ENCODE measurements at regions not wholly inside any gene's neighbourhood (a gene's known extent, or its start where the extent isn't known, plus 50 kb on each side); places are given as distances from the start of the nearest gene placed in this dataset.

DNA sequence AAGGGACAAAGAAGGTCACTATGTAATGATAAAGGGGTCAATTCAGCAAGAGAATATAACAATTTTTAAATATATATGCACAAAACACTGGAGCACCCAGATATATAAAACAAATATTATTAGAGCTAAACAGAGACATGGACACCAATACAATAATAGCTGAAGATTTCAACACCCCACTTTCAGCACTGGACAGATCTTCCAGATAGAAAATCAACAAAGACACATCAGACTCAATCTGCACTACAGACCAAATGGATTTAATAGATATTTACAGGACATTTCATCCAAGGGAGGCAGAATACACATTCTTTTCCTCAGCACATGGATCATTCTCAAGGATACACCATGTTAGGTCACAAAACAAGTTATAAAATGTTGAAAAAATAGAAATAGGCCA is 111.4 kb downstream of the SOX3 start:
- H3K79me2 ChIP-seq (ENCODE audit: insufficient read depth, low read length): no peaks in the 10 kb centered on the region
- no peaks in the 10 kb centered on the region for H3F3A ChIP-seq (ENCODE audit: insufficient read depth, low read length)
- H3K36me3 ChIP-seq (ENCODE audit: insufficient read depth, low read length): no peaks in the 10 kb centered on the region
- no peak overlapping the region for H3K4me2 ChIP-seq (ENCODE audit: low read length)
- no peaks in the 10 kb centered on the region for H4K20me1 ChIP-seq (ENCODE audit: insufficient read depth, low read length)
- H3K4me3 ChIP-seq (ENCODE audit: low read depth, low read length, poor library complexity, severe bottlenecking): no peak overlapping the region
- no peaks in the 10 kb centered on the region for H3K4me1 ChIP-seq (ENCODE audit: insufficient read depth, low read length, severe bottlenecking)
- no peaks in the 10 kb centered on the region for H3K27me3 ChIP-seq (ENCODE audit: insufficient read depth, low read length)
- no peak overlapping the region for H3K9ac ChIP-seq (ENCODE audit: low read length)
- no peak for TF ChIP-seq CTCF (IDR thresholded peaks at IDR 0.05; ENCODE audit: low read length)
- H3K9me2 ChIP-seq (ENCODE audit: low read depth, low read length): no peaks in the 10 kb centered on the region
- H2AFZ ChIP-seq (ENCODE audit: low read length): no peak overlapping the region
- H3K9me3 ChIP-seq (ENCODE audit: low read length): no peaks in the 10 kb centered on the region
- H3K27ac ChIP-seq (ENCODE audit: low read depth, low read length, poor library complexity, severe bottlenecking): no peak overlapping the region

DNA sequence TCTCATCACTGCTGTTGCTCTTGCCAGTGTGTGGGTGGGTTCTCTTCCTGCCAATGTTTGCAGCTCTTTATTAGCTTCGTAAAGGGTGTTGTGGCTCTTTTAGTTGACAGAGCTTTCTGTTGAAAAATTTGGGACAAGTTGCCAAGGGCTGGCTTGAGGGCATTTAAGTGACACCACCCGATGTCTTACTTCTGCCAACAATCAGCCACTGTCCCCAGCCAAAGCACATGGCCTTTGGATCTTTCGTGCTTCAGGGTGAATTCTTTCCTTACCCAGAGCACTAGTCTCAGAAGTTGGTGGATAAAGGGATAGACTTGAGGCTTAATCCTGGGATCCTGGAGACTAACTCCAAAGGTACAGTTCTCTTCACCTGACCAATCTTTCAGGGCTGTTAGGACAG is 113.6 kb downstream of the SOX3 start:
- Histone ChIP-seq H3K27me3 (ENCODE audit: insufficient read depth, low read length) (no peaks in the 10 kb centered on the region), H3K9me3 (ENCODE audit: low read length) (no peaks in the 10 kb centered on the region), H3K9ac (ENCODE audit: low read length) (no peak overlapping the region), H3K79me2 (ENCODE audit: insufficient read depth, low read length) (no peaks in the 10 kb centered on the region), H3K36me3 (ENCODE audit: insufficient read depth, low read length) (no peaks in the 10 kb centered on the region), H3K9me2 (ENCODE audit: low read depth, low read length) (no peaks in the 10 kb centered on the region), H3K27ac (ENCODE audit: low read depth, low read length, poor library complexity, severe bottlenecking) (no peak overlapping the region), H3K4me2 (ENCODE audit: low read length) (no peak overlapping the region), H4K20me1 (ENCODE audit: insufficient read depth, low read length) (no peaks in the 10 kb centered on the region), H2AFZ (ENCODE audit: low read length) (no peak overlapping the region), H3F3A (ENCODE audit: insufficient read depth, low read length) (no peaks in the 10 kb centered on the region), H3K4me1 (ENCODE audit: insufficient read depth, low read length, severe bottlenecking) (no peaks in the 10 kb centered on the region), H3K4me3 (ENCODE audit: low read depth, low read length, poor library complexity, severe bottlenecking) (no peak overlapping the region)
- TF ChIP-seq CTCF (IDR thresholded peaks at IDR 0.05; ENCODE audit: low read length) (no peak), EZH2 (IDR thresholded peaks at IDR 0.05; ENCODE audit: borderline replicate concordance, low read length) (no peak)

DNA sequence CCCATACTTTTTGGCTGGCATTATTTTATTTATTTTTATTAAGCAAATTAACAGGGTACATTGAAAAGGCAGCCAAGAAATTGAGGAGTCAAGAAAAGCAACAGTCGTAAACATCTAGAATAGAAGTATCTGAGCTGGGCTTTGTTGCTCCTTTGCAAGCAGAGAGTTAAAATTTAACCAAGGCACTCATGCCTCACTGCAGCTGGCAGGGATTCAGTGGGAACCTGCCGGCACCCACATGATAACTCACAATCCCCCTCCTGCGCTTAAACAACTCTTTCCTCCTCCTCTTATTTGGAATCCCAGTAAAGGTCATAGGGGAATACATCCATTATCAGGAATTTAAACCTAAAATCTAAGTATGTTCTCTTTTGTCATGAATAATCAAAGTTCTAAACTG is 115.5 kb downstream of the SOX3 start:
- no peak for TF ChIP-seq CTCF (IDR thresholded peaks at IDR 0.05; ENCODE audit: low read length)
- no peak for TF ChIP-seq EZH2 (IDR thresholded peaks at IDR 0.05; ENCODE audit: borderline replicate concordance, low read length)
- no peak overlapping the region for H3K4me3 ChIP-seq (ENCODE audit: low read depth, low read length, poor library complexity, severe bottlenecking)
- H3F3A ChIP-seq (ENCODE audit: insufficient read depth, low read length): no peaks in the 10 kb centered on the region
- H3K9me2 ChIP-seq (ENCODE audit: low read depth, low read length): no peaks in the 10 kb centered on the region
- H3K27me3 ChIP-seq (ENCODE audit: insufficient read depth, low read length): no peaks in the 10 kb centered on the region
- H3K9me3 ChIP-seq (ENCODE audit: low read length): no peaks in the 10 kb centered on the region
- H3K27ac ChIP-seq (ENCODE audit: low read depth, low read length, poor library complexity, severe bottlenecking): no peak overlapping the region
- H3K9ac ChIP-seq (ENCODE audit: low read length): no peak overlapping the region
- no peak overlapping the region for H2AFZ ChIP-seq (ENCODE audit: low read length)
- H4K20me1 ChIP-seq (ENCODE audit: insufficient read depth, low read length): no peaks in the 10 kb centered on the region
- no peaks in the 10 kb centered on the region for H3K36me3 ChIP-seq (ENCODE audit: insufficient read depth, low read length)
- H3K79me2 ChIP-seq (ENCODE audit: insufficient read depth, low read length): no peaks in the 10 kb centered on the region
- no peaks in the 10 kb centered on the region for H3K4me1 ChIP-seq (ENCODE audit: insufficient read depth, low read length, severe bottlenecking)
- no peak overlapping the region for H3K4me2 ChIP-seq (ENCODE audit: low read length)
